ENCODE measurements at regions not wholly inside any gene's neighbourhood (a gene's known extent, or its start where the extent isn't known, plus 50 kb on each side); places are given as distances from the start of the nearest gene placed in this dataset.
"Not testable (repeated sequence)": the region's sequence is repeated elsewhere in the genome, so short reads cannot be mapped to it uniquely, and the experiment has no call there.

GRCh38 chr22:25483931-25484330, 80.5 kb upstream of the GRK3 start:
- no peak for DNase-seq (ENCODE audit: low read depth in 2 of 2, low spot score in 1 of 2)

- no peak for DNase-seq (ENCODE audit: low read depth in 2 of 2, low spot score in 1 of 2)
These were observed 79.8 kb upstream of the GRK3 start for GRCh38 chr22:25484521-25485315.

GRCh38 chr22:25485626-25486545, 78.6 kb upstream of the GRK3 start:
- DNase-seq (ENCODE audit: low read depth in 2 of 2, low spot score in 1 of 2): no peak

GRCh38 chr22:25487508-25487907, 77.0 kb upstream of the GRK3 start:
- no peak for DNase-seq (ENCODE audit: low read depth in 2 of 2, low spot score in 1 of 2)

GRCh38 chr22:25488244-25489020, 76.0 kb upstream of the GRK3 start:
- no peak for DNase-seq (ENCODE audit: low read depth in 2 of 2, low spot score in 1 of 2)

- no peak for DNase-seq (ENCODE audit: low read depth in 2 of 2, low spot score in 1 of 2)
These were observed 74.5 kb upstream of the GRK3 start for GRCh38 chr22:25489947-25490346.

GRCh38 chr22:25490896-25491295, 73.6 kb upstream of the GRK3 start:
- DNase-seq (ENCODE audit: low read depth in 2 of 2, low spot score in 1 of 2): no peak

- DNase-seq (ENCODE audit: low read depth in 2 of 2, low spot score in 1 of 2): no peak
These were observed 72.3 kb upstream of the GRK3 start for GRCh38 chr22:25492162-25492561.

- no peak for DNase-seq (ENCODE audit: low read depth in 2 of 2, low spot score in 1 of 2)
These were observed 71.4 kb upstream of the GRK3 start for GRCh38 chr22:25492841-25493734.

- no peak for DNase-seq (ENCODE audit: low read depth in 2 of 2, low spot score in 1 of 2)
These were observed 70.7 kb upstream of the GRK3 start for GRCh38 chr22:25493794-25494193.

- no peak for DNase-seq (ENCODE audit: low read depth in 2 of 2, low spot score in 1 of 2)
These were observed 69.7 kb upstream of the GRK3 start for GRCh38 chr22:25494774-25495173.

GRCh38 chr22:25495285-25495684, 69.2 kb upstream of the GRK3 start:
- no peak for DNase-seq (ENCODE audit: low read depth in 2 of 2, low spot score in 1 of 2)

- DNase-seq (ENCODE audit: low read depth in 2 of 2, low spot score in 1 of 2): no peak
These were observed 67.9 kb upstream of the GRK3 start for GRCh38 chr22:25496396-25497064.

- no peak for DNase-seq (ENCODE audit: low read depth in 2 of 2, low spot score in 1 of 2)
These were observed 67.3 kb upstream of the GRK3 start for GRCh38 chr22:25497181-25497641.

- DNase-seq (ENCODE audit: low read depth in 2 of 2, low spot score in 1 of 2): no peak
These were observed 66.8 kb upstream of the GRK3 start for GRCh38 chr22:25497716-25498115.

- DNase-seq (ENCODE audit: low read depth in 2 of 2, low spot score in 1 of 2): not testable (repeated sequence)
These were observed 63.8 kb upstream of the GRK3 start for GRCh38 chr22:25500671-25501070.

GRCh38 chr22:25504017-25504416, 60.5 kb upstream of the GRK3 start:
- not testable (repeated sequence) for DNase-seq (ENCODE audit: low read depth in 2 of 2, low spot score in 1 of 2)

- no peak for DNase-seq (ENCODE audit: low read depth in 2 of 2, low spot score in 1 of 2)
These were observed 56.3 kb upstream of the GRK3 start for GRCh38 chr22:25508161-25508560.

GRCh38 chr22:25508761-25509321, 55.6 kb upstream of the GRK3 start:
- no peak for DNase-seq (ENCODE audit: low read depth in 2 of 2, low spot score in 1 of 2)
